Endothelial cell of umbilical vein (primary cell): ENCODE measurements at regions not wholly inside any gene's neighbourhood (a gene's known extent, or its start where the extent isn't known, plus 50 kb on each side); places are given as distances from the start of the nearest gene placed in this dataset.
A peak's percentile ranks its signal among the peaks of the same experiment; 100 is the strongest.

Experiments
- BruUV-seq: library from RNA; stranded (reverse); fragments of 400-500 nt; replicated peaks from 2 replicates; lab custom pipeline; 2021; lab: Mats Ljungman, UMichigan
- CTCF ChIA-PET: fragments of 300-600, 350-600 bp; sonication (Branson Sonifier 250); formaldehyde crosslinking; loops from one replicate; lab custom pipeline; 2021; ENCODE audit warnings: antibody characterized with exemption, inconsistent platforms; lab: Charles Lee
- POLR2A ChIA-PET: fragments of 300-600, 350-600 bp; sonication (Branson Sonifier 250); formaldehyde crosslinking; loops from one replicate; lab custom pipeline; 2021; ENCODE audit warnings: antibody characterized with exemption, inconsistent platforms; lab: Charles Lee
- DNase-seq: peaks from one replicate; pipeline ENCODE4 v3.0.0-alpha.2; 2011; ENCODE audit warnings: low read depth, low spot score
- FAIRE-seq: peaks from 2 replicates; lab custom pipeline; 2011; peaks lifted over from hg19 to GRCh38; lab: Jason Lieb, UNC
- H2AFZ ChIP-seq: 2 replicates; pipeline ENCODE4 v1.6.0; 2012; ENCODE audit warnings: low read depth, low read length, control low read depth, inconsistent platforms
- H3K27ac ChIP-seq: 2 replicates; pipeline ENCODE4 v1.5.1; 2011; ENCODE audit warnings: low read depth, mild to moderate bottlenecking, control low read depth, low read length, moderate library complexity; ENCODE audit not compliant: insufficient read depth
- H3K27me3 ChIP-seq, 2 experiments: 2 replicates each; pipeline versions ENCODE4 v1.6.0 to v1.6.1; 2011; ENCODE audit warnings: low read length in 2 of 2, mixed read lengths in 1 of 2; ENCODE audit not compliant: control insufficient read depth in 2 of 2, insufficient read depth in 2 of 2
- H3K36me3 ChIP-seq, 2 experiments: 2 replicates in 1 of 2; 3 replicates in 1 of 2; pipeline ENCODE4 v1.5.1; 2011; ENCODE audit warnings: low read length in 2 of 2, mild to moderate bottlenecking in 1 of 2, moderate library complexity in 1 of 2; ENCODE audit not compliant: control insufficient read depth in 2 of 2, insufficient read depth in 2 of 2; ENCODE audit errors: extremely low read depth in 1 of 2
- H3K4me1 ChIP-seq: 3 replicates; pipeline ENCODE4 v1.5.1; 2011; ENCODE audit warnings: mild to moderate bottlenecking, low read length; ENCODE audit not compliant: control insufficient read depth, insufficient read depth; ENCODE audit errors: extremely low read depth
- H3K4me2 ChIP-seq: 2 replicates; pipeline ENCODE4 v1.6.1; 2011; ENCODE audit warnings: low read length, control low read depth, mixed read lengths; ENCODE audit not compliant: insufficient read depth
- H3K4me3 ChIP-seq, 3 experiments: fragments of 200-600 bp in 1 of 3; sonication (generic), shearing (Covaris generic) in 1 of 3; replicated peaks in 1 of 3; 2 replicates each; pipeline ENCODE4 v1.5.1; 2011 to 2016; ENCODE audit warnings: control low read depth in 3 of 3, low read length in 3 of 3, mild to moderate bottlenecking in 2 of 3, inconsistent platforms in 1 of 3, low read depth in 1 of 3, moderate library complexity in 1 of 3; ENCODE audit not compliant: insufficient read depth in 1 of 3
- H3K79me2 ChIP-seq: 2 replicates; pipeline ENCODE4 v1.6.0; 2012; ENCODE audit warnings: low read length, inconsistent platforms; ENCODE audit not compliant: control insufficient read depth, insufficient read depth
- H3K9ac ChIP-seq: replicated peaks from 2 replicates; pipeline ENCODE3; 2011; ENCODE audit warnings: low read length, control low read depth; ENCODE audit not compliant: insufficient read depth; ENCODE audit errors: extremely low read depth
- H3K9me1 ChIP-seq: replicated peaks from 3 replicates; pipeline ENCODE4 v1.6.0; 2011; ENCODE audit warnings: mild to moderate bottlenecking, low read length; ENCODE audit not compliant: control insufficient read depth, insufficient read depth; ENCODE audit errors: extremely low read depth
- H3K9me3 ChIP-seq: replicated peaks from 2 replicates; pipeline ENCODE4 v1.5.1; 2012; ENCODE audit warnings: low read length, inconsistent platforms; ENCODE audit not compliant: control insufficient read depth, insufficient read depth
- H4K20me1 ChIP-seq: replicated peaks from 2 replicates; pipeline ENCODE3; 2011; ENCODE audit warnings: mild to moderate bottlenecking, low read length; ENCODE audit not compliant: control insufficient read depth, insufficient read depth; ENCODE audit errors: extremely low read depth
- CTCF ChIP-seq, 2 donors: IDR thresholded peaks; 1 replicate in 1 of 2; 2 replicates in 1 of 2; pipeline ENCODE4 v1.5.1; 2011; ENCODE audit warnings: low read length in 2 of 2, mild to moderate bottlenecking in 2 of 2, moderate library complexity in 2 of 2, control low read depth in 1 of 2, inconsistent platforms in 1 of 2, low read depth in 1 of 2; ENCODE audit not compliant: insufficient read depth in 1 of 2; ENCODE audit errors: extremely low read depth in 1 of 2
- EZH2 ChIP-seq: IDR thresholded peaks from 2 replicates; pipeline ENCODE4 v1.6.1; 2012; ENCODE audit warnings: borderline replicate concordance, low read depth, mild to moderate bottlenecking, moderate library complexity, low read length, inconsistent platforms; ENCODE audit not compliant: severe bottlenecking
- FOS ChIP-seq: IDR thresholded peaks from 2 replicates; pipeline ENCODE4 v1.6.1; 2011; ENCODE audit warnings: mild to moderate bottlenecking, low read length, moderate library complexity, borderline replicate concordance; ENCODE audit not compliant: insufficient read depth
- GATA2 ChIP-seq: IDR thresholded peaks from 2 replicates; pipeline ENCODE4 v1.7.0; 2011; ENCODE audit warnings: low read depth, mild to moderate bottlenecking, moderate library complexity, mixed read lengths, low read length; ENCODE audit not compliant: insufficient read length, insufficient read depth
- JUN ChIP-seq: IDR thresholded peaks from 2 replicates; pipeline ENCODE4 v1.6.1; 2011; ENCODE audit warnings: borderline replicate concordance, low read depth; ENCODE audit not compliant: insufficient read length, insufficient read depth
- MAX ChIP-seq: IDR thresholded peaks from 2 replicates; pipeline ENCODE4 v1.6.1; 2011; ENCODE audit not compliant: insufficient read depth, insufficient read length
- MYC ChIP-seq: IDR thresholded peaks from one replicate; pipeline ENCODE4 v1.6.1; 2011; ENCODE audit warnings: mild to moderate bottlenecking, low read depth, low read length
- POLR2A ChIP-seq: IDR thresholded peaks from 2 replicates; pipeline ENCODE4 v1.6.1; 2012; ENCODE audit warnings: low read depth, mild to moderate bottlenecking, control low read depth, low read length
- POLR2AphosphoS5 ChIP-seq: IDR thresholded peaks from 2 replicates; pipeline ENCODE4 v1.6.1; 2012; ENCODE audit warnings: low read depth, mild to moderate bottlenecking, control low read depth, low read length, moderate library complexity; ENCODE audit not compliant: insufficient read depth
- dilution Hi-C: fragments of 300-500 bp; cut with MboI; formaldehyde crosslinking; loops from one replicate; pipeline ENCODE4 v1.15.0; 2019; ENCODE audit warnings: low sequenced_read_pairs; ENCODE audit not compliant: extremely low pct_ligation_motif_present
- intact Hi-C: fragments of 100-400 bp; cut with micrococcal nuclease; formaldehyde crosslinking; loops from one replicate; pipeline ENCODE4 v1.10.0; 2022

- no peaks in the 10 kb centered on the region for H3K79me2 ChIP-seq
- no peaks in the 10 kb centered on the region for H3K4me1 ChIP-seq
- H3K27ac ChIP-seq: no peak overlapping the region
- CTCF ChIA-PET: no interaction called here
- dilution Hi-C loops (no loop called here), intact Hi-C loops (no loop called here)
- BruUV-seq: no TSS peak
- POLR2A ChIA-PET: no interaction called here
- peaks cover 0 to 2% of the 10 kb centered on the region in 2 experiments for H3K27me3 ChIP-seq
- peak; percentile 82 for DNase-seq
- H3K9me1 ChIP-seq: no peaks in the 10 kb centered on the region
- no peaks in the 10 kb centered on the region for H3K9me3 ChIP-seq
- no peak for FAIRE-seq
- no peak overlapping the region for H2AFZ ChIP-seq
- H3K36me3 ChIP-seq: no peaks in the 10 kb centered on the region
- H3K9ac ChIP-seq: no peak overlapping the region
- H3K4me3 ChIP-seq: no peak overlapping the region
- no peaks in the 10 kb centered on the region for H4K20me1 ChIP-seq
- TF ChIP-seq CTCF (IDR thresholded peaks at IDR 0.05; ENCODE audit: extremely low read depth in 1 of 2, insufficient read depth in 1 of 2, low read depth in 1 of 2, low read length in 2 of 2): no peak
- no peak for TF ChIP-seq MYC
- H3K4me2 ChIP-seq: no peak overlapping the region
Measured at GRCh38 chr20:48051794-48052474, 266.7 kb upstream of the SULF2 start.

GRCh38 chr20:48049641-48050040, 264.4 kb upstream of the SULF2 start:
- no peaks in the 10 kb centered on the region for H4K20me1 ChIP-seq
- ChIA-PET CTCF (interaction anchor here (0.9 to 1.1 kb wide), 3 partner anchors 10 to 19 kb away, joined by 3 to 4 read pairs (median 3); no protein-coding TSS in a partner anchor), POLR2A (no interaction called here)
- H3K4me2 ChIP-seq: no peak overlapping the region
- peaks cover 0 to 4% of the 10 kb centered on the region in 2 experiments for H3K27me3 ChIP-seq
- dilution Hi-C loops (no loop called here), intact Hi-C loops (no loop called here)
- TF ChIP-seq POLR2AphosphoS5 (no peak), GATA2 (no peak), POLR2A (no peak), JUN (no peak), MAX (no peak), EZH2 (no peak), MYC (no peak), CTCF (IDR thresholded peaks at IDR 0.05; ENCODE audit: extremely low read depth in 1 of 2, insufficient read depth in 1 of 2, low read depth in 1 of 2, low read length in 2 of 2) (no peak), FOS (no peak)
- no peaks in the 10 kb centered on the region for H3K9me3 ChIP-seq
- no peak overlapping the region for H3K9ac ChIP-seq
- H2AFZ ChIP-seq: no peak overlapping the region
- FAIRE-seq (no peak), DNase-seq (peak; percentile 43)
- H3K4me1 ChIP-seq: no peaks in the 10 kb centered on the region
- no peak overlapping the region for H3K4me3 ChIP-seq
- H3K79me2 ChIP-seq: no peaks in the 10 kb centered on the region
- no peaks in the 10 kb centered on the region for H3K9me1 ChIP-seq
- BruUV-seq: no TSS peak
- H3K27ac ChIP-seq: no peak overlapping the region
- no peaks in the 10 kb centered on the region for H3K36me3 ChIP-seq
